HG02610 (cell line): ENCODE measurements at regions not wholly inside any gene's neighbourhood (a gene's known extent, or its start where the extent isn't known, plus 50 kb on each side); places are given as distances from the start of the nearest gene placed in this dataset.

Experiments
- ATAC-seq: cut with Tn5 transposase; IDR thresholded peaks from one replicate; pipeline ENCODE4 v1.9.1; 2021; ENCODE audit warnings: mild to moderate bottlenecking, moderate library complexity; ENCODE audit not compliant: unreplicated experiment

GRCh38 chr13:24075137-24075975 lies 85.2 kb upstream of the SPATA13 start:
- ATAC-seq = no peak

GRCh38 chr13:24076109-24076508 lies 84.4 kb upstream of the SPATA13 start:
- no peak for ATAC-seq

- no peak for ATAC-seq
These were observed 83.9 kb upstream of the SPATA13 start for GRCh38 chr13:24076636-24077035.

DNA sequence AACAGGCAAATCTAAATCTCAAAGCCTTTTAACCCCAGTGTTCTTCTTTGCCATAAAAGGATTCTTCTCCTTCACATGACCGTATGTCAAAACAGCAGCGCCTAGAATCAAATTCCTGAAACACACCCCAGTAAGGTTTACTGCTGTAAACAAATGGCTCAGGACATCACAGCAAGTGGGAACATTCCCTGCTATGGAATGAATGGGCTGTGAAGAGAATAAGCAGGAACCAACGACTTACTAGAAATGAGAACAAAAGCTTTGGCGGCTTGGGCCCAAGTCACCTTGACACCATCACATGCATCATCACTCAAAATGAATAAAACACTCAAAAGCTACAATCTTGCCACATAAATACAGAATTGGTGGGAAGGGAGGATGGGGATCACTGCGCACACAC lies 80.4 kb upstream of the SPATA13 start:
- ATAC-seq = no peak

DNA sequence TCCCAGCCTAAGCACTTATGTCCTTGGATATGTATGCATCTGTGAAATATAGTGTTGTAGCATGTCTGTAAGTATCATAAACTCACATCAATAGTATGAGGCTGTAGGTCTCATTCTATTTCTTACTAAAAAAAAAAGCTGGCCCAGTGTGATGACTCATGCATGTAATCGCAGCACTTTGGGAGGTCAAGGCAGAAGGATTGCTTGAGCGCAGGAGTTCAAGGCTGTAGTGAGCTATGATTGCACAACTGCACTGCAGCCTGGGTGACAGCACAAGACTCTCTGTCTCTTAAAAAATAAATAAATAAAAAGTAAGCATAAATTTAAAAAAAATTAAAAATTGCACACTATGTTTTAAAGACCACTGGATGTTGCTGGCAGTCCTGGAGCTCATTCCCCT lies 79.1 kb upstream of the SPATA13 start:
- no peak for ATAC-seq

GRCh38 chr13:24083141-24083540 lies 77.4 kb upstream of the SPATA13 start:
- no peak for ATAC-seq

DNA sequence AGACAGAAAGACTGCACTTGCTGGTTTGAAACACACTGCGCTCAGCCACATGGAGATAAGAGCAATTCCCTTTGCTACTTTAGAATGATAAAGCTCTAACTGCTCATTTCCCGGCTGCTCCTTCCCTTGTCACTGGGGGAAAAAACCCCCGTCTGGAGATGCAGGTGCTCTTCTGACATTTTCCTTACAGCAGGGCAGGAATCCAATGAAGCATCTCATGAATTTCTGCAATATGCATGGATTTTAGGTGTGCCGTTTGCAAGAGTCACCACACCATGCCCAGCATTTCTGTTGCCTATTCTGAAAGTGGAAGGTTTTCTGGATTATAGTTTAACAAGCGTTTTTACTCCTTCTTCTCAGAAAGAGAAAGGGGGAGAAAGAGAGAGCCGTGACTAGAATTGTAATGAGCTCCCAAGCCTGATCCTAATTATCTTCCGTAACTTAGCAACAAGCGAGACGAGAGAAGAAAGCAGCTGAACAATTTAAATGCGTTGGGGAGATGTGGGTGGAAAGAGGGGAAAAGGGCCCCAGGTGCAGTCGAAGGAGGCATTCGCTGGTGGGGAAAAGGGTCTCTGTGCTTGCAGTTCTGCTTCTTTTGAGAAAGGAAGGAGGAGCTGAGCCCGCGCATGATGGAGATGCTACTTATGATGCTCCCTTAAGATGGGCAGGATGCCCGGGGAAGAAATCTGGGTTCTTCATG lies 76.6 kb upstream of the SPATA13 start:
- ATAC-seq = no peak

DNA sequence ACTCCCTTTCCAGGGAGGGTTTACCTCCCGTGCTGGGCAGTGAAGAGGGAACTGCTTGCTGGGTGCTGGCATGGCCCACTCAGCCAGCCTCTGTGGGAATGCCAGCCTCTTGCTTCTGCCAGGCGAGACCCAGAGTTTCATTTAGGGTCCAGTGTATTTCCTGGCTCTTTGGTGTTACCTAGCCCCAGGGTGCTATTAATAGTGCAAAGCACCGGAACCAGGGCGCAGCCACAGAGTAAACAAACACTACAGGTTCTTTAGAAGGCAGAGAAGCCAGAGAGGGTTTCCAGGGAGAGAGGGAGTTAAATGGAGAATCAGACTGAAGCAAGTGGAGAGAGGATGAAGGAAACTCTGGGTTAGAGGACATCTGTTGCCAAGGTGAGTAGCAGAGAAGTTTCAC lies 74.9 kb upstream of the SPATA13 start:
- ATAC-seq = no peak

GRCh38 chr13:24086642-24087041 lies 73.9 kb upstream of the SPATA13 start:
- no peak for ATAC-seq

DNA sequence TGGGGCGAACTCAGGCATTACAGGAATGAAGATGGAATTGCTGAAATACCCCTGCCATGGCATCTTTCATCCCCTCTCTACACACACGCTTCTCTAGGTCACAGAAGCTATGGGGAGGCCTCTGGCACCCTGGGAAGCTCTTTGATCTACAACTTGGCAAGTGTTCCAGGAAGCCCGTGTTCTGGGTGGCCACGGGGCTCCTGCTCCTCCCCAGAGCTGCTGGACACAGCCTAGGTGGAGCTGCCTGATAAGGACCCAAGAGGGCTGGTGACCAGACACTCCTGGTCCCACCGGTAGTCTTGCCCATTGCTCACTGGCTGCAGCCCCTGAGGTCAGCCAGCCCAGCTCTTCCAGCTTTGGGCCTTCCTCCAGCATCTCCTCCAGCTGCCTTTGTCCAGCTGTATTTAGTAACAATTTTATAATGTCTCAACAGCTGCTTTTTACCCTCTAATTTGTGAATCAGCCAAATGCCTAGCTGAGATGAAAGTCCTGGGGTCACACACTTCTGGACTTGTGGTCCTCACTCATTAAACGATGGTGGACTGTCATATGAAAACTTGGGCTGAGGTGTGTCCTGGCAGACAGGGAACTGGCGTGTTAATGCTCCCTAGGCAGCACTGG lies 72.8 kb upstream of the SPATA13 start:
- ATAC-seq = no peak

GRCh38 chr13:24090049-24090448 lies 70.5 kb upstream of the SPATA13 start:
- ATAC-seq = no peak

DNA sequence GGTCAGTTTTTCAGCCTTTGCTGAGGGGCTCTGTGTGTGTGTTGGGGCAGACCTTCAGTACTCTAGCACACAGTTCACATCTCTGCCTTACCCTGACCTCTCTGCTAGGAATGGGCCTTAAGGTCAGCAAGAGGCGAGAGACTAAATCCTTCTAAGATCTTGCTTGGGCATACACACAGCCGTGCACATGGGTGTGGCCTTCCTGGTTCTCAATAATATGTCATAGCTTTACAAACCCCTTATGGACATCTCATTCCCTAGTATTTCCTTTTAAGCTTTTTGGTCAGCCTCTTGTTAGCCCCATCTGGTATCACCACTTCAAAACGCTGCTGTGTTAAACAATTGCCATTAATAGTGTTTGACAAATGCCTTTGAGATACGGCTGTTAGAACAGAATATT lies 69.4 kb upstream of the SPATA13 start:
- ATAC-seq = no peak

- no peak for ATAC-seq
These were observed 68.4 kb upstream of the SPATA13 start for GRCh38 chr13:24092108-24092507.

DNA sequence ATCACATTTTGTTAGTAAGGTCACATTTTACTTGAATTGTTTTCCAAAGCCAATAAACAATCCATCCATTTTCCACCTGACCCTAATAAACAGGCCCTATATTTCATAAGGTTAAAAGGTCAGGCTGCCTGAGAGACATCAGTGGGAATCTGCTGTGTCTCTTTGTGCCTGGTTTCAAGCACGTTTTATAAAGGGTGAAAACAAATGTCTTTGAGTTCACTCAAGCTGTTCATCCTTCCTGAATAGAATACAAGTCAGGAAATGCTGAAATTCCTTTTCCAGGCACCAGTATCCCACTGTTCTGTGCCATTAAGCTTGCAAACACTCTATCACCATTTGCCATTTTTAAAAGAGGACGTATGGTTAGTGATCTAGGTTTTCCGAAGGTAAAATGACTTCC lies 67.5 kb upstream of the SPATA13 start:
- ATAC-seq = no peak

DNA sequence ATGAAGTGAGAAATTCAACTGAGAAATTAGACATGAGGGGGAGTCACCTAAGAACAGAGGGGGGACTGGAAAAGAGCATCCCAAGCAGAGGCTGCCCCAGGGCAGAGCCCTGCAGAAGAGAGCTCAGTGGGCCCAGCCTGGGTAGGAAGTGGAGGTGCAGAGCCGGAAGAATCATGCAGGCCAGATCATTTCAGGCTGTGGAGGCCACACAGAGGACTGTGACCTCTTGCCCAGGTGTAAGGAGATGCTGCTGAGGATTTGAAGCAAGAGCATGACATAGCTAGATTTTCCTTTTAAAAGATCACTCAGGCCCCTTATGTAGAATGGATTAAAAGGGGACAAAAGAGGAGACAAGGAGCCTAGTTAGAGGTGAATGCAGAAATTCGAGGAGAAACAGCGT lies 63.9 kb upstream of the SPATA13 start:
- no peak for ATAC-seq

DNA sequence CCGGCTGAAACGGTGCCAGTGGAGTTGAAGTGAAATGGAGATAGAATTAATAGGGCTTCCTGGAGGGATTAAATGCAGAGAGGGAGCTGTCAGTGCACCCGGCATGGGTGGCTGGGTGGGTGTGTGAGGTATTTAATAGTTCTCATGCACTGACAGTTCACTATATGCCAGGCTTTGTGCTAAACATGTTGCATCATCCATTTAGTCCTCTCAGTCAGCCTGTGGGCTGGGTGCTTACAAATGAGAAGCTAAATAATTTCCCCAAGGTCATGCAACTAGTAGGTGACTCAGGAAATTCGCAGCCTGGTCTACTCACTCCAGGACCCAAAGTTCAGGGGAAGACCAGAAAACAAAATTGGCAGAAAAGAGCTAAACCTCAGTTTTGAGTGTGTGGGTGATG lies 63.5 kb upstream of the SPATA13 start:
- no peak for ATAC-seq

DNA sequence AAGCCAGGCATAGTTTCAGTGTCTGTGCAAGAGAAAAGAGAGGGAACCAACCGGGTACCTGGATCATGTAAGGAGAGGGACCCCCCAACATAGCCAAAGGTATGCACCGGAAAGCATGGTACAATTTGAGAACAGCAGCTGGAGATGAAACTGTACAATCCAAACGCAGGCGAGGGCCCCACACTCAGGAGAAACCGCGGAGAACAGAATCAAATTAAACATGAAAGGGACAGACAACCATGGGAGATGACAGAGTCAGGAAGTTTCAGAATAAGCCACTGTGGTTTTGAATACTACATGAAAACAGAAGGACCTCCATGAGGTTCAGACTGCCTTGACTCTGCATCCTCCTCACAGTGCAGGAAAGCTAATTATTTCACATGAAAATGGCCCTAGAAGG lies 62.9 kb upstream of the SPATA13 start:
- ATAC-seq = no peak

DNA sequence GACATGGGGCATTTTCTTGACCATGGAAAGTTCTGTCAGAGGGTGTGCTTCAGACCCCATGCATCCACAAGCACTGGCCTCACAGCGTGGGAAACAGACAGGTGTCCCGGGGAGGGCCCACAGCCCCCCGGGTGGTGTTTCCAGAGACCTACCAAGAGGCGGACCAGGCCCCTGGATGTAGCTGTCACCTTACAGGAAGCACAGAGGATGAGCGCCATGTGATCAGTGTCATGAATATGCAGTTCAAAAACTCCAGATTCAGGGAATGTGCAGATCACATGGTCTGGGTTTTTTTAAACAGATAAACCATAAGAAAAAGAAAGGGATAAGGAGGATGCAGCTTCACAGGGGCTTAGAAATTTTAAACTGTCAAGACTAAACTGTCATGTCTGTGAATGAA lies 61.0 kb upstream of the SPATA13 start:
- no peak for ATAC-seq

DNA sequence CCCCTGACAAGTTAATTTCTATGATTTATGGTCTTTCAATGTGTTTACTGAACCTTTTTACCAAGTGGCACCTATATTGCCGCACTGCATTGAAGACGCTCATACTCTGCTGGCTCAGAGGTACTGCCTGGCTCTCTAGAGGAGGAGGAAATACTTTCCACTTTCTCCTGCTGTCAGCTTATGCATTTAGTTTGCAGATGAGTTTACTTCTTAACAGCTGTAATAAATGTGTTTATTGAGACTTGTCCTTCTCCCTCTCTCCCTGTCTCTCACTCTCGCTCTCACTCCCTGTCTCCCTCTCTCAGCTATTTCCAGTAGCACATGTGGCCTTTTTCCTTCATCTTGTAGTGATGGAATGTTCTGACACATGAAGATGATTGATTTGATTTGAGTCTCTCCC lies 60.3 kb upstream of the SPATA13 start:
- no peak for ATAC-seq

DNA sequence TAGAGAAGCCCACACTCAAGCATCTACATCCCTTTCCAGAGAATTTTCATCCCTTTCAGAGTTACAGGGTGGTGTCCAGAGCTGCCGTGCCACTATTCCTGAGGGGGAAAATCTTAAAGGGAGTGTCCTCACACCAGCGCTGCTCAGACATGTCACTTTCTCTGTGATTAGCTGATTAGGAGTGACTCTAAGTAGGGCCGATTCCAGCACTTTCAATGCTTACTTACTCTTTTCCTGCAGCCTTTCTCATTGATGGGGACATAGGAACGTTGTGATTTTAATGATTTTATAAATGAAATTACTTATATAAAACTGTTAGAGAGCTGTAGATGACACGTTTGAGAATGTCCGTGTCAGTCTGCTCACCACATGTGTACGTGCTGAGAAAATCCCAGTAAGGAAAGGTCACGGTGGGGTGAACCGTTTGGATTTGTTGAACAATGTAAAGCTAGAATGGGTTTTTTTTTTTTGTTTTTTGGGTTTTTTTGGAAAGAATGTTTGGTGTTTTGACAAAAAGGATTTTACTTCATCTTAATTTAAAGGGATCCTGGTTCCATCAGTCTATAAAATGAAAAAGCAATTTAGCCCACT lies 56.6 kb upstream of the SPATA13 start:
- ATAC-seq = no peak

GRCh38 chr13:24104723-24105122 lies 55.8 kb upstream of the SPATA13 start:
- ATAC-seq = no peak

DNA sequence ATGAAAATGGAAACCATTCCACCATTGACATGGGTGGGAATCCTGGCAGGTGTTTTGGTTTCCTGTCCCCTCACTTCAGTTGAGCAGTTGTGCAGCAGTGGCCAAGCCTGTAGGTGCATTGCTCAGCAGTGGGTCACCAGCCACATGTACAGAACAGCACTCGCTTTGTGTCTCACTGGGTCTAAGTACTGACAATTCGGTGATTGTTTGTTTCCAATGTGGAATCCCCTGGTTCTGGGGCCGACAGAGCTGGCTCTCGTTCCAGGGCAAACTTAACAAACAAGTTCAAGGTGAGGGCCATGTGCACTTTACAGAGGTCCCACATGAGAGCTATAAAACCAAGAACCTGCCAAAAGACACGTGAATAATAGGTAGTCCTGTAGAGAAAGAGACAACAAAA lies 54.1 kb upstream of the SPATA13 start:
- ATAC-seq = no peak
